Hepatocyte (in vitro differentiated cells): ENCODE measurements at regions not wholly inside any gene's neighbourhood (a gene's known extent, or its start where the extent isn't known, plus 50 kb on each side); places are given as distances from the start of the nearest gene placed in this dataset.
"Not testable (repeated sequence)": the region's sequence is repeated elsewhere in the genome, so short reads cannot be mapped to it uniquely, and the experiment has no call there.

Experiments
- DNase-seq: peaks from one replicate; pipeline ENCODE4 v3.0.0-alpha.2; 2016; ENCODE audit warnings: low spot score
- H2AFZ ChIP-seq: fragments of 200-600 bp; sonication (generic); 2 replicates; pipeline ENCODE4 v1.6.0; 2016; ENCODE audit warnings: antibody characterized with exemption, mild to moderate bottlenecking
- H3K27ac ChIP-seq: fragments of 200-600 bp; sonication (generic); 2 replicates; pipeline ENCODE4 v1.5.1; 2016; ENCODE audit warnings: mild to moderate bottlenecking
- H3K27me3 ChIP-seq: fragments of 200-600 bp; sonication (generic); 2 replicates; pipeline ENCODE4 v1.6.1; 2016
- H3K36me3 ChIP-seq: fragments of 200-600 bp; sonication (generic); replicated peaks from 2 replicates; pipeline ENCODE4 v1.5.1; 2016; ENCODE audit warnings: low read depth; ENCODE audit not compliant: insufficient read depth
- H3K4me1 ChIP-seq: fragments of 200-600 bp; sonication (generic); 2 replicates; pipeline ENCODE4 v1.5.1; 2016; ENCODE audit warnings: mild to moderate bottlenecking, moderate library complexity; ENCODE audit not compliant: insufficient read depth
- H3K4me2 ChIP-seq: fragments of 200-600 bp; sonication (generic); 2 replicates; pipeline ENCODE4 v1.6.0; 2016
- H3K4me3 ChIP-seq: fragments of 200-600 bp; sonication (generic); 2 replicates; pipeline ENCODE4 v1.5.1; 2016; ENCODE audit warnings: mild to moderate bottlenecking
- H3K79me2 ChIP-seq: fragments of 200-600 bp; sonication (generic); 2 replicates; pipeline ENCODE4 v1.6.0; 2017; ENCODE audit warnings: mild to moderate bottlenecking
- H3K9me2 ChIP-seq: fragments of 200-600 bp; sonication (generic); replicated peaks from 2 replicates; pipeline ENCODE4 v1.6.0; 2017; ENCODE audit warnings: mild to moderate bottlenecking; ENCODE audit not compliant: insufficient read depth
- H3K9me3 ChIP-seq: fragments of 200-600 bp; sonication (generic); 2 replicates; pipeline ENCODE4 v1.5.1; 2016; ENCODE audit warnings: low read depth, mild to moderate bottlenecking
- H4K20me1 ChIP-seq: fragments of 200-600 bp; sonication (generic); 2 replicates; pipeline ENCODE4 v1.6.0; 2016; ENCODE audit warnings: mild to moderate bottlenecking; ENCODE audit not compliant: insufficient read depth, poor library complexity, severe bottlenecking
- EZH2 ChIP-seq: fragments of 200-600 bp; sonication (generic); IDR thresholded peaks from 2 replicates; pipeline ENCODE4 v1.6.1; 2016; ENCODE audit warnings: antibody characterized with exemption, mild to moderate bottlenecking, borderline replicate concordance
- EZH2phosphoT487 ChIP-seq: fragments of 200-600 bp; sonication (generic); IDR thresholded peaks from one replicate; pipeline ENCODE4 v1.6.1; 2018; ENCODE audit warnings: antibody characterized with exemption, mild to moderate bottlenecking, low read depth, moderate library complexity; ENCODE audit not compliant: unreplicated experiment, severe bottlenecking
- WGBS: methylation state at CpG from one replicate; pipeline ENCODE4 v1.1.6; 2016; ENCODE audit warnings: low lambda C conversion rate; ENCODE audit errors: missing lambda C conversion rate; 5-methylcytosine and 5-hydroxymethylcytosine counted together
- TF ChIP-seq, protein P1 (sequence below): fragments of 200-600 bp; sonication (generic); IDR thresholded peaks from 2 replicates; pipeline ENCODE4 v1.5.1; 2016; ENCODE audit warnings: antibody characterized with exemption, mild to moderate bottlenecking; ENCODE audit not compliant: poor library complexity

DNA sequence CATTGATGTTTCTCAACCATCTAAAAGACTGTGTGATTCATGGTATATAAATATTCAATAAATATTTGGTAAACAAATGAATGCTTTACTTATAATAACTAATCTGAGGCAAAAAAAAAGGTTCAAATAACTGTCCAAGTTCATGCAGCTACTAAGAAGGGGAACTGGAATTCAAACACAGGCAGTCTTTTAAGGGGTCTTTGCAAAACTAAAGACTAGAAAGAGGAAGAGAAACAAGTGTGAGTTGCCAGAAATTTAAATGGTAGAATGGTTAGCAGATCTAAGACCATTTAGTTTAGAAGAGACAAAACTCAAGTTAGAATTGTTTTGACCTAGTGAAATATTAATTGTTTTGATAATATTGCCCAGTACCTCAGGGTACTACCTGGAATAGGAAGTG lies 642.0 kb upstream of the LRRN3 start:
- no peak for DNase-seq
- no peaks in the 10 kb centered on the region for H3K79me2 ChIP-seq
- no peaks in the 10 kb centered on the region for H3K9me3 ChIP-seq
- H3K4me3 ChIP-seq = no peak overlapping the region
- H3K4me1 ChIP-seq = no peaks in the 10 kb centered on the region
- no peak overlapping the region for H3K27ac ChIP-seq
- no peaks in the 10 kb centered on the region for H3K27me3 ChIP-seq
- no peaks in the 10 kb centered on the region for H4K20me1 ChIP-seq
- TF ChIP-seq EZH2phosphoT487 (no peak), EZH2 (no peak)
- TF ChIP-seq, protein P1, sequence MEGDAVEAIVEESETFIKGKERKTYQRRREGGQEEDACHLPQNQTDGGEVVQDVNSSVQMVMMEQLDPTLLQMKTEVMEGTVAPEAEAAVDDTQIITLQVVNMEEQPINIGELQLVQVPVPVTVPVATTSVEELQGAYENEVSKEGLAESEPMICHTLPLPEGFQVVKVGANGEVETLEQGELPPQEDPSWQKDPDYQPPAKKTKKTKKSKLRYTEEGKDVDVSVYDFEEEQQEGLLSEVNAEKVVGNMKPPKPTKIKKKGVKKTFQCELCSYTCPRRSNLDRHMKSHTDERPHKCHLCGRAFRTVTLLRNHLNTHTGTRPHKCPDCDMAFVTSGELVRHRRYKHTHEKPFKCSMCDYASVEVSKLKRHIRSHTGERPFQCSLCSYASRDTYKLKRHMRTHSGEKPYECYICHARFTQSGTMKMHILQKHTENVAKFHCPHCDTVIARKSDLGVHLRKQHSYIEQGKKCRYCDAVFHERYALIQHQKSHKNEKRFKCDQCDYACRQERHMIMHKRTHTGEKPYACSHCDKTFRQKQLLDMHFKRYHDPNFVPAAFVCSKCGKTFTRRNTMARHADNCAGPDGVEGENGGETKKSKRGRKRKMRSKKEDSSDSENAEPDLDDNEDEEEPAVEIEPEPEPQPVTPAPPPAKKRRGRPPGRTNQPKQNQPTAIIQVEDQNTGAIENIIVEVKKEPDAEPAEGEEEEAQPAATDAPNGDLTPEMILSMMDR = no peak
- no peaks in the 10 kb centered on the region for H3K36me3 ChIP-seq
- no peak overlapping the region for H3K4me2 ChIP-seq
- H3K9me2 ChIP-seq = no peaks in the 10 kb centered on the region
- H2AFZ ChIP-seq = no peak overlapping the region

DNA sequence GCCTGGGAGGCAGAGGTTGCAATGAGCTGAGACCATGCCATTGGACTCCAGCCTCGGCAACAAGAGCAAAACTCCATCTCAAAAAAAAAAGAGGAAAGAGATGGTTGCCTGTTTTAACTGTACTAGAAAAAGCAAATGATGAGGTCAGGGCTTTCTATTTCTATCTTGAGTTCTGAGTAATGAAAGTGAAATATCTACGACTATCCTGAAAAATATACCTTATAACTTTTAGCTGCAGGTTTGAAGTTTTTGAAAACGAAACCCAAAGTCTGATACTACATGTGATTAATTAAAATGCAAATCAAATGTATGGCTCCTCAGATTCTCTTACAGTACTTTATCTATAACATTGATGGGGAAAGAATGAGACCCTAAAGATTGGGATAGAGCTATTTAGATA lies 636.2 kb upstream of the LRRN3 start:
- no peak for DNase-seq
- no peak for TF ChIP-seq EZH2phosphoT487
- no peak overlapping the region for H3K27ac ChIP-seq
- no peak overlapping the region for H3K4me3 ChIP-seq
- H3K9me2 ChIP-seq = no peaks in the 10 kb centered on the region
- no peaks in the 10 kb centered on the region for H3K9me3 ChIP-seq
- no peaks in the 10 kb centered on the region for H3K79me2 ChIP-seq
- no peaks in the 10 kb centered on the region for H3K4me1 ChIP-seq
- H3K36me3 ChIP-seq = no peaks in the 10 kb centered on the region
- H4K20me1 ChIP-seq = no peaks in the 10 kb centered on the region
- H2AFZ ChIP-seq = no peak overlapping the region
- no peaks in the 10 kb centered on the region for H3K27me3 ChIP-seq
- H3K4me2 ChIP-seq = no peak overlapping the region
- WGBS = 93% methylated on average over 3 of the region's 3 CpGs

DNA sequence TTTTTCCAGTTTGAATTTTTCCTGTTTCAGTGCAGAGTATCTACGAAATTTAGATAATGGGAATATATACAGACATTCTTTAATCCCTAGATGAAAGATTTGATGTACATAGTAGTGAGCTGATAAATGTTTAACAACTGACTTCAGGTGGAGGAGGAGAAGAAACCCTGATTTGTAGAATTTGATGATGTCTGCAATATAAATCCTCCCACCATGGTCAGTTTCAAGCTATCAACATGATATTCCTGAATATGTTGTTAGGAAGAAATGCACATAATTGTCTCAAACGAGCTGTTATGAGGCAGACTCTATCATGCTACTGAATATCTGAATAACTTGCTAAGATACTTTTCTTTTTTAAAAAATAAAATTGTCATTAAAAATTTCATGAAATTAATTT lies 629.3 kb upstream of the LRRN3 start:
- WGBS = 78% methylated on average over 2 of the region's 2 CpGs
- H3K4me1 ChIP-seq = no peaks in the 10 kb centered on the region
- DNase-seq = no peak

DNA sequence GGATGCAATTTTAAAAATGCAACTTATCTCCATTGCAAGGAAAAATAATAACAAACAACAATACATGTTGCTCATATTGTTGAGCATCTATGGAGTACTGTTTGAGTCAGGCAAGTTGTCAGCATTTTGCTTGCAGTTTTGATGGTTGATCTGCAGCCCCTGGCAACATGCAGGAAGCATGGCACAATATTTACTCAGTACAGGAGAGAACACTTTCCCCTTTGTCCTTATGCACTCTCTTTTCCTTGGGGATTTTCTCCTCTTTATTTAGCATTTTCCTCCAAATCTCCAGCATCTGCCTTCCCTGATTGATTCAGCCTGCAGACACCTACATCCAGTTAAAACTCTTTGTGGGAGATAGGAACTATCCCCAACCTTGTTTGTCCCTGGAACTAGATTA lies 620.5 kb upstream of the LRRN3 start:
- Histone ChIP-seq H3K4me3 (no peak overlapping the region), H2AFZ (no peak overlapping the region), H3K9me3 (no peaks in the 10 kb centered on the region), H3K4me1 (no peaks in the 10 kb centered on the region), H4K20me1 (no peaks in the 10 kb centered on the region), H3K36me3 (no peaks in the 10 kb centered on the region), H3K27me3 (no peaks in the 10 kb centered on the region), H3K79me2 (no peaks in the 10 kb centered on the region), H3K4me2 (no peak overlapping the region), H3K9me2 (no peaks in the 10 kb centered on the region), H3K27ac (no peak overlapping the region)
- no peak for TF ChIP-seq EZH2phosphoT487
- no peak for TF ChIP-seq EZH2
- TF ChIP-seq, protein P1 = no peak
- no peak for DNase-seq

More for the DNA sequence above, 629.3 kb upstream of the LRRN3 start:
- H3K27ac ChIP-seq = no peak overlapping the region
- H2AFZ ChIP-seq = no peak overlapping the region
- no peaks in the 10 kb centered on the region for H3K9me3 ChIP-seq
- TF ChIP-seq EZH2phosphoT487 (no peak), EZH2 (no peak)
- TF ChIP-seq, protein P1 = no peak
- no peak overlapping the region for H3K4me2 ChIP-seq
- no peaks in the 10 kb centered on the region for H4K20me1 ChIP-seq
- H3K36me3 ChIP-seq = no peaks in the 10 kb centered on the region
- H3K9me2 ChIP-seq = no peaks in the 10 kb centered on the region
- no peaks in the 10 kb centered on the region for H3K27me3 ChIP-seq
- H3K79me2 ChIP-seq = no peaks in the 10 kb centered on the region
- H3K4me3 ChIP-seq = no peak overlapping the region

DNA sequence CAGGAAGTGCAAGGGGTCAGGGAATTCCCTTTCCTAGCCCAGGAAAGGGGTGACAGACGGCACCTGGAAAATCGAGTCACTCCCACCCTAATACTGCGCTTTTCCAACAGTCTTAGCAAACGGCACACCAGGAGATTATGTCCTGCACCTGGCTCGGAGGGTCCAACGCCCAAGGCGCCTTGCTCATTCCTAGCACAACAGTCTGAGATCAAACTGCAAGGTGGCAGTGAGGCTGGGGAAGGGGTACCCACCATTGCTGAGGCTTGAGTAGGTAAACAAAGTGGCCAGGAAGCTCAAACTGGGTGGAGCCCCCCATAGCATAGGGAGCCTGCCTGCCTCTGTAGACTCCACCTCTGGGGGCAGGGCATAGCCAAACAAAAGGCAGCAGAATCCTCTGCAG lies 618.5 kb upstream of the LRRN3 start:
- H3K9me2 ChIP-seq, DNase-seq, H3K4me1 ChIP-seq, H3K9me3 ChIP-seq, H2AFZ ChIP-seq, H3K4me3 ChIP-seq, H3K36me3 ChIP-seq, H4K20me1 ChIP-seq, H3K27ac ChIP-seq, H3K27me3 ChIP-seq, H3K79me2 ChIP-seq, H3K4me2 ChIP-seq: not testable (repeated sequence)
- WGBS = 80% methylated on average over 7 of the region's 7 CpGs
